NCI-H748 (cell line): ENCODE measurements at regions not wholly inside any gene's neighbourhood (a gene's known extent, or its start where the extent isn't known, plus 50 kb on each side); places are given as distances from the start of the nearest gene placed in this dataset.
"Not testable (repeated sequence)": the region's sequence is repeated elsewhere in the genome, so short reads cannot be mapped to it uniquely, and the experiment has no call there.

Experiments
- DNase-seq: peaks from one replicate; lab custom pipeline; 2025; ENCODE audit not compliant: unreplicated experiment; lab: John Stamatoyannopoulos, UW

GRCh38 chr7:55299273-55299967 is 65.7 kb upstream of the LANCL2 start:
- no peak for DNase-seq

GRCh38 chr7:55303220-55303619 is 61.9 kb upstream of the LANCL2 start:
- no peak for DNase-seq

GRCh38 chr7:55304018-55304762 is 60.9 kb upstream of the LANCL2 start:
- DNase-seq, result no peak

- DNase-seq, result no peak
Observed at GRCh38 chr7:55305135-55305534, 60.0 kb upstream of the LANCL2 start.

GRCh38 chr7:55306331-55306730 is 58.8 kb upstream of the LANCL2 start:
- DNase-seq, result no peak

- DNase-seq, result no peak
Observed at GRCh38 chr7:55307123-55307916, 57.8 kb upstream of the LANCL2 start.

GRCh38 chr7:55308186-55308929 is 56.8 kb upstream of the LANCL2 start:
- DNase-seq, result no peak

GRCh38 chr7:55309040-55309991 is 55.8 kb upstream of the LANCL2 start:
- DNase-seq, result no peak

GRCh38 chr7:55310287-55311025 is 54.7 kb upstream of the LANCL2 start:
- DNase-seq, result no peak

- DNase-seq, result not testable (repeated sequence)
Observed at GRCh38 chr7:55311892-55312291, 53.2 kb upstream of the LANCL2 start.

- not testable (repeated sequence) for DNase-seq
Observed at GRCh38 chr7:55313671-55314070, 51.5 kb upstream of the LANCL2 start.

- DNase-seq, result no peak
Observed at GRCh38 chr7:55314967-55315366, 50.2 kb upstream of the LANCL2 start.
